GM20000 (cell line): ENCODE measurements at regions not wholly inside any gene's neighbourhood (a gene's known extent, or its start where the extent isn't known, plus 50 kb on each side); places are given as distances from the start of the nearest gene placed in this dataset.
"Not testable (repeated sequence)": the region's sequence is repeated elsewhere in the genome, so short reads cannot be mapped to it uniquely, and the experiment has no call there.

Experiments
- DNase-seq: peaks from one replicate; pipeline ENCODE4 v3.0.0; 2012; ENCODE audit warnings: low spot score
- CTCF ChIP-seq: IDR thresholded peaks from 2 replicates; pipeline ENCODE4 v1.5.1; 2012; ENCODE audit warnings: mild to moderate bottlenecking, control low read depth; ENCODE audit errors: extremely low read depth, missing control alignments

- TF ChIP-seq CTCF, result no peak
- no peak for DNase-seq
These were observed 147.8 kb downstream of the LEPR start for GRCh38 chr1:65568285-65568684.

GRCh38 chr1:65572701-65573421 is 152.4 kb downstream of the LEPR start:
- TF ChIP-seq CTCF, result no peak
- DNase-seq, result no peak

- no peak for TF ChIP-seq CTCF
- no peak for DNase-seq
These were observed 156.8 kb downstream of the LEPR start for GRCh38 chr1:65577278-65577677.

GRCh38 chr1:65577982-65578381 is 157.5 kb downstream of the LEPR start:
- not testable (repeated sequence) for DNase-seq

GRCh38 chr1:65581119-65581518 is 160.7 kb downstream of the LEPR start:
- no peak for TF ChIP-seq CTCF
- no peak for DNase-seq

- TF ChIP-seq CTCF, result no peak
These were observed 163.9 kb downstream of the LEPR start for GRCh38 chr1:65584399-65584798.

GRCh38 chr1:65590279-65590678 is 169.8 kb downstream of the LEPR start:
- no peak for TF ChIP-seq CTCF

More at GRCh38 chr1:65584399-65584798, 163.9 kb downstream of the LEPR start:
- no peak for DNase-seq

GRCh38 chr1:65593516-65593915 is 173.0 kb downstream of the LEPR start:
- TF ChIP-seq CTCF, result no peak

More at GRCh38 chr1:65590279-65590678, 169.8 kb downstream of the LEPR start:
- no peak for DNase-seq

More at GRCh38 chr1:65593516-65593915, 173.0 kb downstream of the LEPR start:
- DNase-seq, result no peak
